ENCODE measurements at regions not wholly inside any gene's neighbourhood (a gene's known extent, or its start where the extent isn't known, plus 50 kb on each side); places are given as distances from the start of the nearest gene placed in this dataset.
"Not testable (repeated sequence)": the region's sequence is repeated elsewhere in the genome, so short reads cannot be mapped to it uniquely, and the experiment has no call there.

DNA sequence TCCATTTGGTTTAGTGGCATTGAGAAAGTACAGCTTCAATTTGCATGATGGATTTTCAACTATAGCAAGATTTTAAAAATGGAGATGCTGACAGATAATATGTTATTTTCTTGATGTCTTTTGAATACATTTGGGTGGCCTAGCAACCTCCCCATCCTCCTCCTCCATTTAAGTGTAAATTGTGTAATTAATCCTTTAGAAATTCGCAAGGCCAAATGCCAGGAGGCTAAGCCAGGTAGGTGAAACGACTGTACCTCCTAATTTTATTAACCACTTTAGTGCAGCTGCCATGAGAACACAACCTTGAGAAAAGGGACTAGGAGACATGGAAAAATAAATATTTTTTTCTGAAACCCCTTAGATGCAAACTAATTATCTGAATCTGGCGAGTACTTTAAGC lies 248.8 kb downstream of the MRPS30 start:
- DNase-seq (ENCODE audit: low read depth): no peak

GRCh38 chr5:45060724-45061123 lies 252.0 kb downstream of the MRPS30 start:
- DNase-seq (ENCODE audit: low read depth): no peak

DNA sequence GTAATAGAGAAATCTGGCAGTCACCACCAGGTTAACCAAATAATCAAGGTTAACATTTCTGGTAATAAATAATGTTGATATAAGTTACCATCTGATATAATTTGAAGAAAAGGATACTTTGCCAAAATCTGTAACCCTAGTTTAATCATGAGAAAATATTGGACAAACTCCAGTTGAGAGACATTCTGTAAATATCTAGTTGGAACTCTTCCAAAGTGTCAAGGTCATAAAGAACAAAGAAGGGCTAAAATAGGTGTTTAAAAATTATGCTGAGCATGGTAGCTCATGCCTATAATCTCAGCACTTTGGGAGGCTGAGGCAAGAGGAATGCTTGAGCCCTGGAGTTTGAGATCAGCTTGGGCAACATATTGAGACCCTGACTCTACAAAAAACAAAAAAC lies 253.3 kb downstream of the MRPS30 start:
- no peak for DNase-seq (ENCODE audit: low read depth)

DNA sequence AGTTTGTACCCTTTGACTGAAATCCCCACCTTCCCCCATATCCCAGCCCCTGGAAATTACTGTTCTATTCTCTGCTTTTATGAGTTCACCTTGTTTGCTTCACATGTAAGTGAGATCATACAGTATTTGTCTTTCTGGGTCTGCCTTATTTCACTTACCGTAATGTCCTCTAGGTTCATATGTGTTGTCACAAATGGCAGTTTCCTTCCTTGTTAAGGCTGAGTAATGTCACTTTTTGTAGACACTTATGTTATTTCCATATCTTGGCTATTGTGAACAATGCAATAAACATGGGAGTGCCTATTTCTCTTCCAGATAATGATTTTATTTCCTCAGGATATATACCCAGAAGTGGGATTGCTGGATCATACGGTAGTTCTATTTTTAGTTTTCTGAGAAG lies 272.3 kb downstream of the MRPS30 start:
- DNase-seq (ENCODE audit: low read depth): no peak

DNA sequence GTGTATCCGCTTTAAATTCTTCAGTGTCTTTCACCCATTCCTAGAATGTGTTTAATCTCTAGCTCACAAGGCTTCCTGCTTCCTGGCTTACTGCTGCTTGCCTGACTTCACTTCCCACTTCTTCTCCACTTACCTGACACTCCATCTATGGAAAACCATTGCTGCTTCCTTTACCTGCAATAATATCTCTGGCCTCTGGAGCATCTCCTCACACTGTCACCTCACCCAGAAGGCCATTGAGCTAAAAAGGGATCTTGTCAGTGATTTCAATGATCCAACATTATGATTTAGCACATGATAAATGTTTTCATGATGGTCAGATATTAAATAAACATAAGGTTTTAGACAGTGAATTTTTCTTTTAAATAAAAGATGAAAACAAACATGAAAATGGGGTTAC lies 281.1 kb downstream of the MRPS30 start:
- no peak for DNase-seq (ENCODE audit: low read depth)

- no peak for DNase-seq (ENCODE audit: low read depth)
These were observed 284.6 kb downstream of the MRPS30 start for GRCh38 chr5:45093377-45093776.

DNA sequence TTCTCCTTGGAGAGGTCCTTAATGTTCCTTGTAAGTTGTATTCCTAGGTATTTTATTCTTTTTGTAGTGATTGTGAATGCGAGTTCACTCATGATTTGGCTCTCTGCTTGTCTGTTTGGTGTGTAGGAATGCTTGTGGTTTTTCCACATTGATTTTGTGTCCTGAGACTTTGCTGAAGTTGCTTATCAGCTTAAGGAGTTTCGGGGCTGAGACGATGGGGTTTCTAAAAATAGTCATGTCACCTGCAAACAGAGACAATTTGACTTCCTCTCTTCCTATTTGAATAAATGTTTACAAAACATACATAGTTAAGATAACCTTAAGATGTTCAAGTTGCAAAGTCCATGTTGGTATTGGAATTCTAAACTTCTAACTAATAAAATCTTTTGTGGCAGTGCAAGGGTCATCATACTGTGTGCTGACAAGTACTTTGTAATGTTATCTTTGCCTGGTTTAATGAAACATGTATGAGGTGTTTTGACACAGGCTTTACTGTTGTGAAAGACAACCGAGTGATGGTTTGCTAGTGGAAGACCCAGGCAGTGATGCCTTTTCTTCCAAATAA lies 286.2 kb downstream of the MRPS30 start:
- DNase-seq (ENCODE audit: low read depth): no peak

GRCh38 chr5:45098483-45098882 lies 289.7 kb downstream of the MRPS30 start:
- DNase-seq (ENCODE audit: low read depth): no peak

DNA sequence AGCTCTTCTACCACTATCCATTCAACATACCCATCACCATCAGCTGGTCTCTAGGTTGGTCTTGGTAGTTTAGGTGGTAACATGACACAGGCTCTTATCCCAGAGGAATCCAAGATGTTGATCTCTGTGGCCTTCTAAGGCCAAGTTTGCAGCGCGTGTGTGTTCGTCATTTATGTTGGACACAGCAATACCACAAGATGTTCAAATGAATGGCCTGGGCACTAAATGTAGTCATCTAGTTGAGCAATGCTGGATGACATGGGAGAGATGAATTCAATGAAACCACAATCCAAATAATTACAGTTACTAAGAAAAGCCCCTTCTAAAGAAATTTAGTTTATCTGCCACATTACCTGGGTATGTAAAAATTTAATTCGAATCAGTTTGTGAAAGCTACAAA lies 292.4 kb downstream of the MRPS30 start:
- DNase-seq (ENCODE audit: low read depth): no peak

DNA sequence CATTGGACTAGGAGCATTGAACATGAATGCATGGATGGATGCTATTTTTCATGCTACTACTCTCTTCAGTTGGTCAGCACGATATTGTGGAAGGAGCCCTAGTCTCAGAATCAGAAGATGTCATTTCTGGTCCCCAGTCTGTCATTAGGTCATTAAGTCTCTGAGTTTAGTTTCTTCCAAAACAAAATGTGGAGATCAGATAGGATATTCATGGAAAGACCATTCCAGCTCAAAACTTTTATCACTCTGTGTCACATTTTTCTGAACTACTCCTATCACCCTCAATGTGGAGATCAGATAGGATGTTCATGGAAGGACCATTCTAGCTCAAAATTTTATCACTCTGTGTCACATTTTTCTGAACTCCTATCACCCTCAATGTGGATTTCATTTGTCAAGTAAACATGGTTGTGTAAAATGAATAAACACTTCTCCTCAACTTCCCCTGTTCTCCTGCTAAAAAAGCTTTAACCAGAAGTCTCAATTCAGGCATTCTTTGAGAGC lies 296.8 kb downstream of the MRPS30 start:
- no peak for DNase-seq (ENCODE audit: low read depth)

DNA sequence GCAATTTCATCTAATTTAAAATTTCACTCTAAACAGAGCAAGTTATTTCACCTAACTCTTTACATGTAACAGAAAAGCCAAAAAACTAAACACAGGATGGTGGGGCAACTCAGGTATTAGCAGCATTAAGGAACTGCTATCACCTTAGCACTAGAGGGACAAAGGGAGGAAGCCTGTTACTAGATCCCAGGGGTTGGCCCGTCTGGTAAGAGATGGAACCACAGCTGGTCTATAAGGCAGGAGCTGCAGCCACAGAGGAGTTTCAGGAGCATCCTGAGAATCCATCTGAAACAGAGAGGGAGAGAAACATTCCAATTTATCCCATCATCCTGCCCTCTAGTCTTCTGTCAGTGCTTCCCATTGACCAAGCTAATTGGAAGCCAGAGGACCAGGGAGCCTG lies 300.3 kb downstream of the MRPS30 start:
- no peak for DNase-seq (ENCODE audit: low read depth)

DNA sequence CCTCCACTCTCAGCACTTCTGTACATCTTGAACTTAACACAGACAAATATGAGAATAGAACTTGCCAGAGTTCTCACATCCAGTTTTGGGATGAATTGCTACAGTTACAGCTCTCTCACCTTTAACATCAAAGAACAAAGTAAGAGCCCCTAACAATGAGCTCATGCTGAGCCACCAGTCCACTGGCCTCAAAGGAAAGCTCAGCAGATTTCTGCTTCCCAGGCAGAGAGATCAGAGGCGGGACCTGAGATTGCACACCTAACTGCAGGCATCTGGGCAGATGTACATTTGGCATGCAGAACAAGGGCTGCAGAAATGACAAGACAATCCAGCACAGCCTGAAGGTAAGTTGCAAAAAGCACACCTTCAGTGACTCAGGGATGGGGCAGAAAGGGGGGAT lies 300.9 kb downstream of the MRPS30 start:
- no peak for DNase-seq (ENCODE audit: low read depth)

- DNase-seq (ENCODE audit: low read depth): no peak
These were observed 301.7 kb downstream of the MRPS30 start for GRCh38 chr5:45110399-45110798.

DNA sequence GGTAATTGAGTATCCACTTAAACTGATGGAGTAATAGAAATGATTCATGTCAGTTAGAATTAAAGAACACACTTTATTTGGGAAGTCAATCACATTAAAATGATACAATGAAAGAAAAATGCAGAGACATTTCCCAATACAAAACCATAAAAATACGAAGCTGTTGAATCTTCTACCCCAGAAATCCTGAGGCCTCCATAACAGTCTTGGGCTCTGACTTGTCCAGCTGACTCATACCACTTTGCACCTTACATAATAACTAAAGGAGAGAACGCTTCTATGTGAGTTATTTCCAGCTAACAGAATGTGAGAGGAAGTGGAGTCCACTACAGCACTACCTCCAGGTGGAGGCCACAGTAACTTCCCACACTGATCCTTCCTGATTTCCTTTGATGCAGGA lies 305.0 kb downstream of the MRPS30 start:
- DNase-seq (ENCODE audit: low read depth): no peak

DNA sequence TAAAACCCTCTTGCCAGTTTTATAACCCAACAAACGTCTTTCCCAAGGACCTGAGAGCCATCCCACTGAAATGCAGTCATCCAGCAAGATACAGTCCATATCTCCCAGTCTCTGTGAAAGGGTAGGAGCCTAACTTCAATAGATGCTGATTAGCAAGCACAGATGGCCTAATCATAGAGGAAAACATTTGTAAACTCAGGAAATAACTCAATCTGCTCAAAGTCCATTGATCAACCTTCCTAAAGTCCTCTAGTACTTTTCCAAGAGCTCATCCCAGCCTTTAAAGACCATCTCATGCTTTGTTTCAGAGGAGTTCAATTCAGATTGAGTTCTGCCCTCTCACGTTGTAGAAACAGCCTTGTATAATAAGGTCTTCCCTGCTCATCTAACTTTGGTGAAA lies 324.2 kb downstream of the MRPS30 start:
- no peak for DNase-seq (ENCODE audit: low read depth)

- no peak for DNase-seq (ENCODE audit: low read depth)
These were observed 354.2 kb downstream of the MRPS30 start for GRCh38 chr5:45162974-45163373.

GRCh38 chr5:45171563-45171962 lies 362.8 kb downstream of the MRPS30 start:
- no peak for DNase-seq (ENCODE audit: low read depth)

DNA sequence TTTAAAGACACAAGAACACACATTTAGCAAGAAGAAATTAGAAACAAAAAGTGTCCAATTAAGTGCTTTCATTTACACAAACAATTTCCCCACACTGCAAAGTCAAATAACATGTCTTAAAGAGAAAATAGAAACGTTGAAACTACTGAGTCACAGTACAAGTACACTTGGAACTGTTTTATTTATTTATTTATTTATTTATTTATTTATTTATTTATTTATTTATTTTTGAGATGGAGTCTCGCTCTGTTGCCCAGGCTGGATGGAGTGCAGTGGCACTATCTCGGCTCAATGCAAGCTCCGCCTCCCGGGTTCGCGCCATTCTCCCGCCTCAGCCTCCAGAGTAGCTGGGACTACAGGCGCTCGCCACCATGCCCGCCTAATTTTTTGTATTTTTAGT lies 363.9 kb downstream of the MRPS30 start:
- DNase-seq (ENCODE audit: low read depth): not testable (repeated sequence)

DNA sequence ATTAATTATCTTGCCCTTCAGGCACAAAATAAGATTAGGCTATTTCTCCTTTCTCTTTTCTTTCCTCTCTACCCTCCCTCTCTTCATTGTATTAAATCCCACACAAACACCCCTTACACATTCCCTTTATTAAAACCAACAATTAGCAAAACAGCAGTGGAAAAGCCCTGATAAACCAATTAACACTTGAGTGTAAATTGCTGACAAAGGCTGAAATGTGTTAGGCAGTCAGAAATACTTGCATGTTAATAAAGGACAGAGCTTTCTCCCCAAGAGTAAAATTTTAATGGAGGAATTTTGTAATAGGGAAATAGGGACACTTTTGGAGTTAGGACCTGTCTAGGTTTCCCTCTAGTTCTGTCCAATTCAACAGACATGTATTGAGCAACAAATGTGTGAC lies 370.9 kb downstream of the MRPS30 start:
- no peak for DNase-seq (ENCODE audit: low read depth)

GRCh38 chr5:45189042-45189441 lies 380.3 kb downstream of the MRPS30 start:
- DNase-seq (ENCODE audit: low read depth): no peak

- no peak for DNase-seq (ENCODE audit: low read depth)
These were observed 380.7 kb downstream of the MRPS30 start for GRCh38 chr5:45189481-45189880.

GRCh38 chr5:45195026-45195425 lies 386.3 kb downstream of the MRPS30 start:
- no peak for DNase-seq (ENCODE audit: low read depth)

Data from Daoy (cell line).